UCSD-AML1 (cell line): ENCODE measurements at regions not wholly inside any gene's neighbourhood (a gene's known extent, or its start where the extent isn't known, plus 50 kb on each side); places are given as distances from the start of the nearest gene placed in this dataset.
"Not testable (repeated sequence)": the region's sequence is repeated elsewhere in the genome, so short reads cannot be mapped to it uniquely, and the experiment has no call there.

ENCODE experiments used
- DNase-seq: peaks from one replicate; lab custom pipeline; 2025; ENCODE audit not compliant: unreplicated experiment; lab: John Stamatoyannopoulos, UW

DNA sequence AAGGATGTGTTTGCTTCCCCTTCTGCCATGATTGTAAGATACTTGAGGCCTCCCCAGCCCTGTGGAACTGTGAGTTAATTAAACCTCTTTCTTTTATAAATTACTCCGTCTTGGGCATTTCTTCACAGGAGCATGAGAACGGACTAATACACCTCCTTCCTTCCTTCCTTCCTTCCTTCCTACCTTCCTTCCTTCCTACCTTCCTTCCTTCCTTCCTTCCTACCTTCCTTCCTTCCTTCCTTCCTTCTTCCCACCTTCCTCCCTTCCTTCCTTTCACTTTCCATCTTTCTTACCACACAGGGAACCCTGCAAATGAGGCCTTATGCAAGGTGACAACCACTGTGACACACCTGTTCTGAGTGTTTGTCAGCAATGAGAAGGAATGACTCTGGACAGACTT lies 141.3 kb upstream of the EXOC2 start:
- no peak for DNase-seq

DNA sequence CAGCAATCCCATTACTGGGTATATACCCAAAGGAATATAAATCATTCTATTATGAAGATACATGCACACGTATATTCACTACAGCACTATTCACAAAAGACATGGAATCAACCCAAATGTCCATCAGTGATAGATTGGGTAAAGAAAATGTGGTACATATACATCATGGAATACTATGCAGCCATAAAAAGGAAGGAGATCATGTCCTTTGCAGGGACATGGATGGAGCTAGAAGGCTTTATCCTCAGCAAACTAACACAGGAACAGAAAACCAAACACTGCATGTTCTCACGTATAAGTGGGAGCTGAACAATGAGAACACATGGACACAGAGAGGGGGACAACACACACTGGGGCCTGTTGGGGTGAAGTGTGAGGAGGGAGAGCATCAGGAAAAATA lies 139.9 kb upstream of the EXOC2 start:
- DNase-seq, result not testable (repeated sequence)

DNA sequence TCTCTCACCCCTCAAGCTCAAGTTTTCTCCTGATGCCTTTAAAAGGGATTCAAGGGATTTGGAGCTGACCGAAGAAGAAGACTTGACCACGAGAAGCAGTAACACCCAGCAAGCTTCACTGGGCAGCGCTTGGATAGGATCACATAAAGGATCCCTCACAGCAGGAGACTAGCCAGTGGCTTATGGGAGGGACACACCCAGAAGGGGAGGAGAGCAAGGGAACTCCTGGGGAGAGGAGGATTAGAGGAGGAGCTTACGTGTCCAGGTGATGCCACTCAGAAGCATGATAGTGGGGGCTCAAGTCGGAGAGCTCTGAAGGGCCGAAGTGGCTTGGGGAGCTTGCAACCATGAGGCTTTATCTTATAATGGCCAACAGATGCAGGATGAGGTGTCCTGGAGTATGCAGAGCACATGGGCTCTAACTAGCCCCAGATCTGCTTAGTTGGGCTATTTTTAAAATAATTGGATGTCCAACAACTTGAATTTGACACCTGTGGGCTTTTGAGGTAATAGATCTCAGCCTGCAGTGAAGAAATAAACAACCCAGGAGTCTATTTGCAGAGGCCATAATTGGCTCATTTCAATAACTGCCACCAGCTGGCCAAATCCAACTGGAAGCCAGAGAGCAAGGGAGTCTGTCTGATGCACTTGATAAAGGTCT lies 137.9 kb upstream of the EXOC2 start:
- DNase-seq, result no peak

DNA sequence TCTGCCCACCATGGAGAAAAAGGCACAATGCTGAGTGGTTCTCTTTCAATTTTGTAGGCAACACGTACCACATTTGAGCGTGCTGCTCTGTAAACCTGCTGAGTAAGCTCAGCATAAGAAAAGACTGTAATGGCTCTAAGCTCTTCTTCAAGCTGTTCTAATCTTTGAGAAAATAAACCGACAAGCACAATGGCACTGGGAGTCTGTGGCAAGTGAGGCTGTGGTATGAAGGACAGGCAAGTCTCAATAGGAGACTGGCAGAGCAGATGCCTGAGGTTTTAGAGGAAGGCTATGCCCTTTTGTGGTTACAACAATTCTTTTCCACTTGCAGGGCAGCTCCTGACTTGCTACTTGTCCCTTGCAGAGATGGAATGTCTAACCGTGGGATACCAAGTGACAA lies 136.7 kb upstream of the EXOC2 start:
- no peak for DNase-seq

DNA sequence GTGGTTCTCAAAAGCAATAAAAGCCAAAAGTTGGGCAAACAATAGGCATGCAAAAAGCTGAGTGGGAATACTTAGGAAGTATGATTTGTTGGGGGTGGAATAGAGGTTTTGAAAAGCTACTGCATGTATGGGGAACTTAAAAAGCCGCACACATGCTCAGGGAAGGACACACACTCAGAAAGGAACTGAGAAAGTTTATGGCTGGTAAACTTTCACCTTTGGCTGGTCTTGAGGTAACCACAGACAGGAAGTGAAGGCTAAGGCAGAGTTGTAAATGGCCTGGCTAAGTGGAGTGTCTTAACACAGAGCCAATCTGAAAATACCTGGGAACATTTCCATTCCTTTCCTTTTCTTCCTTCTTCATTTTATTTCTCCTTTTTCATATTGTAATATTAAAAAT lies 134.5 kb upstream of the EXOC2 start:
- no peak for DNase-seq

DNA sequence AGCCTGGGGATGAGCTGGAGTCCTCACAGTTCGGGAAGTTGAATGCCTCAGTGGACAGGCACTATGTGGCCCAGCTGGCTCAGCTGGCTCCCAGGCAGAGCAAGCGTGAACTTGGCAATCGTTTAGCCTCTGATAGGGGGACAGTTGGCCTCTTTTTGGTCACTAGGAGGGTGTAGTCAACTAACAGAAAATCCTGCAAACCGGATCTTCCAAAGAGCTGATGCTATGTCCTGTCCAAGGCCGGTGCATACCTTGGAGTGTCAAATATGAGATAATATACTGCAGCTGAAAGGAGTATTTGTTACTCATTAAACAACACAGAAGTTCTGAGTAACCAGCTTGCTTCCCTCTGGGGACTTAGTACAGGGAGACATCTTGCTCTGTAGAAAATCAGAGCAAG lies 126.2 kb upstream of the EXOC2 start:
- no peak for DNase-seq

DNA sequence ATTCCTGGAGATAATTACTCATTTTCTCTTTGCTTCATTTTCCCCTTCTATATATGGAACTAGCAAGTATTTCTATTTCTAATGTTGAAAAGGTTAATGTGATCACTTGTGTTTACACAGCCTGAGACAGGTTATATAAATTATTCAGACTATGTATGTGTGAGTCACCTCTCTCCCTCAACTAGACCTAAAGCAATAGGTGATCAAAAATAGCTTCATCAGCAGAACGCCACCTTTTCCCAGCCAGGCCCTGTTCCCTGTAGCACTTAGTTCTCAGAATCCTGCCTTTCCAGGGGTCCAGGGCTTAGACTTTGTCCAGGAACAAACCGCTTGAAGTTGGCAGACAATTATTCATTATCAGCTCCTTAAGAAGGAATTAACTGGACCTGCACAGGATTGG lies 125.3 kb upstream of the EXOC2 start:
- no peak for DNase-seq

DNA sequence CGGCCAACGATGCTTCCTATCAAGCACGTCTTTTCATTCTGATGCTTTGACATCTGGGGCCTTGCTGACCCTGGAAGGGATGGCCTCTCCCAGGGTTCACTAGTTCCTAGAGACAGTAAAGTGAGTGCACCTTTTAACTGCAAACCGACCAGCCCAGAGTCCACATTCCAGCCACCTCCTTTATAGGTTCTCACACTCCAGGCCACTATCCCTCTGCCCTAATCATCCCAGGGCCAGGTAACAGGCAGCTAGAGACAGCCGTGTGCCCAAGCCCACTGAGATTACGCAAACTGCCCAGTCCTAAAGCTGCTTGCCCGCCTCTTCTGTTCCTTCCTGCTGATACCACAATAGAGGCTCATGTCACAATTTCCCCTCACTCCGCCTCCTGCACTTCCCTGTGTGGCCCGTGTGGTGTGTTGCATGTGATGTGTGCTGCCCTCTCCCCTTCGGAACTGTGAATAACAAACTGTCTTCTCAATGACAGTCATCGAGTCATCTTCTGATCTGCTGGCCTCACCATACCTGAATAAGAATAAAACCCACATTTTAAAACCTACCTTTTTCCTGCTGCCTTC lies 123.7 kb upstream of the EXOC2 start:
- DNase-seq, result peak; percentile 47

DNA sequence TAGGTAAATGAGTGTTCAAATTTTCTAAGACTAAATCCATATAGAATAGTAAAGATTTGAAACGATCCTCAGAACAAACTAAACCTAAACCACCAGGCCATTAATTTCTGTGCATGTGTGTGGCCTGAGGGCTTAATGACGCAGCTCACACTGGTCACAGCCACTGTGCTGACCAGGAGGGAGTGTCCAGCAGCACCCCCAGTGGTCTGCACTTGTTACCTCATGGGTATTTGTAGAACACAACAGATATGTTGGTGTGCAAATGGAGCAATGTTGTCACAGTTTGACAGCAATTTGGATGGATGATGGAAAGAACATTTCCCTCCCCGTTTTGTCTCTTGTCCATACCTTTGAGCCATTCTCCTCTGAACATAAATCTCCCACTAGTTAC lies 122.4 kb upstream of the EXOC2 start:
- DNase-seq, result no peak

DNA sequence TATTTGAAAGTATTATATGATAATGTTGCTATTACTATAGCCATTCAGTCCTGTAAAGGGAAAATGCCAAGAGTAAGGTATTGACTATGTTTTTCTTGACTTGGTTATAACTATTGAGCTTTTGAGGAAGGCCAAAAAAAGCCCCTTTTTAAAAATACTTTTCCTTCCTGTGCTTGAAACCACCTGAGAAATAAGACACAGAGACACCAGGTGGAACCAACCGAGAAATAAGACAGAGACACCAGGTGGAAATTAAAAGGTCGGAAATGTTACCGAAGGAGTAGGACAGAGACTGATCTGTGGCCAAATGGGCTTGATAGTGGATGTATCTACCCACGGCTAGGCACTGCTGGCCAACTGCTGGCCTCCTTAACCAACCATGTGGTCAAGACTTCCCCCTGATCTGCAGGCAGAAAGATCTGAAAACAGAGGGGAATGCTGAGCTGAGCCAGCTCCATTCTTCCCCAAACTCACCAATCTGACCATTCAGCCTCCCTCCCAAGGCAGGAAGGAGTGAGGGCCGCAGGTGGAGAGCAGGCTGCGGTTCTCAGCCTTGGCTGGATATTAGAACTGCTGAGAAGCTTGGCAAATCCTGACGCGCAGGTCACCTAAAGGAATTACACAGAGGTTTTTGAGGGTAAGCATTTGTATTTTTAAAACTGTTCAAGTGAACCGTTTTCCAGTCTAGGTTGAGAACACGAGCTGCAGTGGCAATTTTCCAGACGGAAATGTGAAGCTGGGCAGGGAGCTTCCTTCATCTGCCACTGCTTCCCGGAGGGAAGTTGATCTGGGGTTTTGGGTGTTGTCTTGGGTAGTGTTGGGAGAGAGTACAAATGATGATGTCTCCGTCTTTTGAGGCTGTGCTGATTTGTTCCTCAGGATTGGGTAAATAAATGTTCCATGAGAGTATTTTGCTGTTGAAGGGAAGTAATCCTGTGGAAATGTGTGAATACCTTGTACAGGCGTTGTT lies 121.7 kb upstream of the EXOC2 start:
- no peak for DNase-seq

DNA sequence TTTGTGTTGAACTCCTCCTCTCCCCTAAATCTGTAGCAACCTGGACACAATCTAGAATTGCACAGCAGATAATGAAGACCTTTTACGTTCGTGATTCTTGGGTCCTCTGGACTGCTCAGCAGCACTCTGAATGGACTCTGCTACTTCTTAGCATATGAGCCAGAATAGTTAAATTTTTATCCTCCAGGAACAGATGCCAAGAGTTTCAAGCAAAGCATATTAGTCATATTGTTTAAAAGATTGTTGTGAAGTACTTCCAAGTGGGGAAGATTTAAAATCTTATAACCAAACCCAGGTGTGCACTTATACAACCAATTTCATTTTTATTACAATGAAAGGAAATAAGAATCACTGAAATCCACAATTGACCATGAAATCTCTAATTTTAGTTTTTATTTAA lies 118.9 kb upstream of the EXOC2 start:
- DNase-seq, result no peak

DNA sequence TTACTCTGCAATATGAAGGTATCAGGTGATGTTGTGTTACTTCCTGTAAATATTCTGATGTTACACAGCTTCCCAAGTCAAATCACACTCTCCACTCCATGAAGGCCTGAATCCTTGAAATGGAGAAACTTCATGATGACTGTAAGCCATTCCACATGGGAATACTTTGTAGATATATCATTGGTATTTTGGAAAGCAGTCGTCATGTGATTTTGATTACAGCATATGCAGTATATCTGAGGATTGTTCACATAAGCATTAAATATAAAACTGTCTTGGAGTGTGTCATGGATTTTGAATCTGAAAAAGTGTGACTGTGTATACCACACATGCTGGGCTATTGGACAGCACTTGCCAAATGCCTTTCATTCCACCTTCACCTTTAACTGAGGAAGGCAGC lies 118.3 kb upstream of the EXOC2 start:
- DNase-seq, result no peak

DNA sequence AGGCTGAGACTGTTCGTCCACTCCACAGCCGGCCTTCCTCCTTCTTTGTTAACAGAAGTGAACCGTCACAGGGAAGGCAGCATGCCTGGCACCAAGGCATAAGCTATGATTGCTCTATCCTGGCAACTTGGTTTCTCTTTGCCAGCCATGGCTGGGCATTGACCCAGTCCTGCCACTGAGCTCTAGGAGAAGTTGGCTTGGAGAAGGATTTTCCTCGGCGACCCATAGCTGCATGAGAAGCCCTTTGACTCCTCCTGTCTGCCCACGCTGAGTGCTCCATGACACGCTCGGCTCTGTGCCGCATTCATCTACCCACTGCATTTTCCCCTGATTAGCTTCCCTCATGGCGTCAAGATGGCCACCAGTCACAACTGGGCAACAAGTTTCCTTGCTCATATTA lies 111.8 kb upstream of the EXOC2 start:
- DNase-seq, result no peak

DNA sequence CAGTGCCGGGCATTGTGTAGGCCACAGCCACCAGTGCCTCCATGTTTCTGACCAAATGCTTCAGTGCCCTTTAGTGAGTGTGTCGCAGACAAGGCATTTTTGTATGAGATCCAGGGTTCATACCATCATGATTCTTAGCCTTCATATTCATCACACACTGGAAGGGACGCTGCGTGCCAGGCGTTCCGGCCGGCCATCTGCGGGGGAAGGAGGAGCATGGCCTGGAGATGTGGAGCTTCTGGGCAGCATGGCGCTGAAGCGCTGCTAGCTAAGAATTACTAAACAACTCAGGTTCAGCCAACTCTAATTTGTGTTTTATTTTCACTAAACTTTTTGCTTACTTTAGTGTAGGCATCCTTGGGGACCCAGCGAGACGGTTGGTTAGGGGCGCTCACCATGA lies 111.4 kb upstream of the EXOC2 start:
- DNase-seq, result no peak

DNA sequence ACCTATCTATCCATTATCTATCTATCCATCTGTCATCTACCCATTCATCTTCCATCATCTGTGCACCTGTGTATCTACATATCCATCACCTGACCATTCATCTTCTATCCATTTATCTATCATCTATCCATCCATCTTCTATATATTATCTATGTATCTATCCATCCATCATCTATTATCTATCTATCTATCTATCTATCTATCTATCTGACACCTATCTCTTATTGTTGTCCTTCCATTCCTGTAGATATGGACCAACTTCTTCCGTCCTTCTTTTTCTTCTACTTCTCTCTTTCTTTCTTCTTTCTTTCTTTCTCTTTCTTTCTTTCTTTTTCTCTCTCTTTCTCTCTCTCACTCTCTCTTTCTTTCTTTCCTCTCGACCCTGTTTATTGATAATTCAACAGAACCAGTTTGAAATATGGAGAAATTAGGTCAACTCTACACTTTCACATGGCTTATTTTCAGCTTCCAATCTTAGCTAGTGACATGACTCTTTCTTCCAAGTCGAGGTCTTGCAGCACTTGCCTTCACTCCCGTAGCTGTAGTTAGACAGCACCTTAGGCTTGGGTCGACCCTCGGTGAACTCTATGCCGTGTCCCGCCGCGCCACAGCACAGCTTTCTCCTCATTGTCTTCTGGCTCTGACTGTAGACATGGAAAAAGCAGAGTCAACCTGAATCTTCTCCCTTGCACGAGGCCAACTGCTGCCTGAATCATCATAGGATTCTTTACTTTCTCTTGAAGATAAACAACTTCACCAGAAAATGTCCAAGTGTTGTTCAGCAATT lies 110.4 kb upstream of the EXOC2 start:
- no peak for DNase-seq

DNA sequence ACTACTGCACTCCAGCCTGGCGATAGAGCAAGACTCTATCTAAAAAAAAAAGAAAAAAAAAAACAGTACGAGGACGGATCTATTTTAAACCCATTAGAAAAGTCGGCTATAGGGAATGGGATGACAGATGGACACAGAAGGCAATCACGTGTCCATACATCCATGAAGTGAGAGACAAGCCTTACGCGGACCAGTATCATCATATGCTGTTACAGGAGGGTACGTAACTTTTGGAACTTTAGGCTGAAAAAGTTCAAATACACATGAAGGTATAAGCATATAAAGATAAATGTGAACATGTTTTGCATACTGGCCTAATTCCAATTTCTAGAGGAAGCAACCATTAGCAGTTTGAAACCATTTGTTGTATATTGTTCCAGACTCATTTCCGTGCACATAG lies 109.8 kb upstream of the EXOC2 start:
- DNase-seq, result no peak

DNA sequence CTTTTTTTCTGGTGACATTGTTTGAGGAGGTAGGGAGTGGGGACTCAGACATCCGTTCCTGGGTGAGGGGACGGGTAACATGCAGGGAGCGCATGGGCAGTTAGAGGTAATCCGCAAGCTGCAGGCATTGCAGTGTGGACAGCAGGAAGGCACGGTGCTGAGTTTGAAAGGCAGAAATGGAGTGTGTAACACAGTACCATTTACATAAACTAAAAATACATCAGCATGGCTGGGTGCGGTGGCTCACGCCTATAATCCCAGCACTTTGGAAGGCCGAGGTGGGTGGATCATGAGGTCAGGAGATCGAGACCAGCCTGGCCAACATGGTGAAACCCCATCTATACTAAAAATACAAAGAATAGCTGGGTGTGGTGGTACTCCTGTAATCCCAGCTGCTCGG lies 109.3 kb upstream of the EXOC2 start:
- DNase-seq, result not testable (repeated sequence)

DNA sequence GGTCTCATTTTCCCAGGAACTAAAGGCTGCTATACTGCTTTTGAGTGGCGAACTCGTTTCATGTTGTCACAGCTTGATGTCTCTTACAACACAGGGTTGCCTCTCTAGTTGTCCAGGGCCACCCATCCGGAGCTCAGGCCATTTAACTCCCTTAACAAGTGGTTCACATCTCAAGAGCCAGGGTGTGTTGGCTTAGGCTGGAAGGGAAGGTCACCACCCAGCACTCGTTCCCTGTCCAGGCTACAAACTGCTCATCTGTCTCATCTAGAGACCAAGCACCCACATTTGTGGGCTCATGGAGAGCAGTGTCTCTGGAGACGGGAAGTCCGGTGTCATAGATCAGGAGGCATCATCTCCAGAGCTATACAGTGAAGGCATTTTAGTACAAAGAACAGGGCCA lies 106.8 kb upstream of the EXOC2 start:
- DNase-seq, result no peak

DNA sequence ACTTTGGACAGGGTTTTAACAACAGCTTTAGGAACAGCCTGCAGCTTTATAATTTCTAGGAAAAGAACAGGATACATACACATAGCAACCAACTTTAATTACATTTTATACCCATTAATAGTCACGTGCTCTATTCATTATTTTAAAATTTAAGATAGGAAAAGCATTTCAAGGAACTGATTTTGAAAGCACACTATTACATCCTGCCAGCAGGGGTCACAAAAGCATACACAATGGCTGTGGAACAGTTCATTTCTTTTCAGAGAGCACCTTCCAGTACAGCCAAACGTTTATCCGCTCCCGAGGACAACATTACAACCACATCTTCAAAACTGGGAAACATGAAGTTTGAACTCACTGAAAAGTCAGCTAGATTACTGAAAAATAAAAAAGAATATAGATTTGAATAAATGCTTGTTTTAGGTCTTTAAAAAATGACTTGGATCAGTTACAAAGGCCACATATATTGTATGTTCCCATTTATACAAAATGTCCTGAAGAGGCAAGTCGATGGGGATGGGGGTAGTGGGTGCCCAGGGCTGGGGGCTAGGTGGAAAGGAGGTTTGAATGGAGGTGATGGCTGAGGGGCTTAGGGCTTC lies 104.6 kb upstream of the EXOC2 start:
- no peak for DNase-seq

DNA sequence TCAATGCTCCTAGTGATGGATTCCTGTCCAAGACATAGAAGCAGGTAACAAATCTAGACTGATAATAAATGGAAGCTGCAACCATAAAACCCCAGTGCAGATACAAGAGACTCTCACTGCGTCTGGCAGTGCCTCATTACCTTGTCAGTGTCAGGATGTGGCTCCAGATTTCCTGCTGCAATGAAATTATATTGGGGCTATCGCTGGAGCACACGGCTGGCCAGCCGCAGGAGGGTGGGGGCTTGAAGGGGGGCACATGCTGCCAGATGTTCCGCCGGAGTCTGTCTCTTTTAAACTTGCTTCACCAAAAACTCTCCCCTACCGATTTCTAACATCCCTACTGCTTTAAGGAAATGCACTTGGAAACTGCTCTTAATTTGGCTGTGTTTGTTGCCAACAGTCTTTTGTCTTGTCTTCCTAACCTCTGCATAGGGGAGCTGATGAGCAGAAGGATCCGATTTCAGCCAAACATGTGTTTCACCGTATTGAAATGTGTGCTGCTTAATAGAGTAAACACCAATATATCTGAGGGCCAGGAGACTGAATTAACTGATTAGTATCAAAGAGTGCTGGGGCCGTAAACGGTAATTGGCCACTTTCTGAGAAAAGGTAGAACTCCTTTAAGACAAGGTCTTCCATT lies 102.2 kb upstream of the EXOC2 start:
- DNase-seq, result no peak

DNA sequence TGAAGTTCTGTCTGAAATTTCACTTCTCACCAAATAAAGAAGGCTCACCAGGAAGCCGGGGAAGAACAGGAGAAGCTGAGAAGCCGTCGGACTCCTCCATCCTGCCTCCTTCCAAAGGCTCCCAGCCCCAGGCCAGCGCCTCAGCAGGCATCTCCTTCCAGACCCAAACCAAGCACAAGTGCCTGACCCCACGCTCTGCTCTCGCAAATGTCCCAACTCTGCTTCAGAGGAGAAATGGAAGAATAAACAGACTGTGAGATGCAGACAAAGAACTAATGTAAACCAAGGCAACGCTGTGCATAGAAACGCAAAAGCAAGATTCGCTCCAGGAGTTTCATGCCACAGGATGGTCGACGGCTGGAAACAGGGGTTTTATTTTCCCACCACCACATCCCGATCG lies 100.3 kb upstream of the EXOC2 start:
- DNase-seq, result no peak
